H9 (cell line): ENCODE measurements at regions not wholly inside any gene's neighbourhood (a gene's known extent, or its start where the extent isn't known, plus 50 kb on each side); places are given as distances from the start of the nearest gene placed in this dataset.

Experiments used
- DNase-seq: peaks from one replicate; pipeline ENCODE4 v3.0.0-alpha.2; 2017
- H2AFZ ChIP-seq: one replicate; pipeline ENCODE4 v1.6.1; 2013; ENCODE audit warnings: mild to moderate bottlenecking, low read length, control low read depth, moderate library complexity
- H2AK5ac ChIP-seq: 2 replicates; pipeline ENCODE4 v1.6.1; 2013; ENCODE audit warnings: low read length, control low read depth, mixed read lengths; ENCODE audit not compliant: insufficient read length
- H2BK120ac ChIP-seq: one replicate; pipeline ENCODE4 v1.6.1; 2013; ENCODE audit warnings: low read depth, mild to moderate bottlenecking, low read length, control low read depth, inconsistent platforms; ENCODE audit not compliant: poor library complexity, severe bottlenecking
- H2BK12ac ChIP-seq: 2 replicates; pipeline ENCODE4 v1.6.1; 2013; ENCODE audit warnings: low read length, control low read depth, mixed read lengths, low read depth; ENCODE audit not compliant: insufficient read length
- H2BK15ac ChIP-seq: 2 replicates; pipeline ENCODE4 v1.6.1; 2013; ENCODE audit warnings: low read depth, low read length, control low read depth
- H2BK20ac ChIP-seq: one replicate; pipeline ENCODE4 v1.6.1; 2013; ENCODE audit warnings: low read depth, mild to moderate bottlenecking, low read length, control low read depth, inconsistent platforms; ENCODE audit not compliant: poor library complexity, severe bottlenecking
- H2BK5ac ChIP-seq: 2 replicates; pipeline ENCODE4 v1.6.1; 2013; ENCODE audit warnings: low read length, control low read depth, mixed read lengths; ENCODE audit not compliant: insufficient read length
- H3K14ac ChIP-seq: 2 replicates; pipeline ENCODE4 v1.6.1; 2013; ENCODE audit warnings: low read length, control low read depth; ENCODE audit not compliant: insufficient read depth
- H3K18ac ChIP-seq: 2 replicates; pipeline ENCODE4 v1.6.1; 2013; ENCODE audit warnings: low read depth, mild to moderate bottlenecking, mixed read lengths, low read length, control low read depth; ENCODE audit not compliant: insufficient read length
- H3K23ac ChIP-seq: 2 replicates; pipeline ENCODE4 v1.6.1; 2013; ENCODE audit warnings: low read length, control low read depth, mixed read lengths, low read depth; ENCODE audit not compliant: insufficient read length
- H3K23me2 ChIP-seq: 2 replicates; pipeline ENCODE4 v1.6.1; 2013; ENCODE audit warnings: low read depth, mild to moderate bottlenecking, mixed read lengths, low read length, control low read depth; ENCODE audit not compliant: insufficient read length, poor library complexity, severe bottlenecking
- H3K27ac ChIP-seq: 2 replicates; pipeline ENCODE4 v1.5.1; 2013; ENCODE audit warnings: low read length, control low read depth, mixed read lengths, low read depth; ENCODE audit not compliant: insufficient read length
- H3K27me3 ChIP-seq: 2 replicates; pipeline ENCODE4 v1.6.1; 2013; ENCODE audit warnings: low read length, control low read depth, inconsistent platforms; ENCODE audit not compliant: insufficient read depth
- H3K4ac ChIP-seq: 2 replicates; pipeline ENCODE4 v1.6.1; 2013; ENCODE audit warnings: low read depth, mild to moderate bottlenecking, control low read depth, inconsistent platforms, low read length, moderate library complexity
- H3K4me1 ChIP-seq: 2 replicates; pipeline ENCODE4 v1.6.1; 2013; ENCODE audit warnings: low read length, control low read depth, inconsistent platforms; ENCODE audit not compliant: insufficient read depth
- H3K4me2 ChIP-seq: 2 replicates; pipeline ENCODE4 v1.6.1; 2013; ENCODE audit warnings: low read length, control low read depth, mixed read lengths; ENCODE audit not compliant: insufficient read length, insufficient read depth
- H3K56ac ChIP-seq: 2 replicates; pipeline ENCODE4 v1.6.1; 2013; ENCODE audit warnings: low read depth, mild to moderate bottlenecking, mixed read lengths, low read length, control low read depth; ENCODE audit not compliant: insufficient read length
- H3K79me1 ChIP-seq: 2 replicates; pipeline ENCODE4 v1.6.1; 2013; ENCODE audit warnings: low read depth, mild to moderate bottlenecking, moderate library complexity, low read length, control low read depth, inconsistent platforms; ENCODE audit not compliant: insufficient read depth, poor library complexity, severe bottlenecking
- H3K79me2 ChIP-seq: 2 replicates; pipeline ENCODE4 v1.6.1; 2013; ENCODE audit warnings: low read length, control low read depth, inconsistent platforms; ENCODE audit not compliant: insufficient read depth
- H3K9ac ChIP-seq: 2 replicates; pipeline ENCODE4 v1.6.1; 2013; ENCODE audit warnings: low read length, control low read depth, mixed read lengths; ENCODE audit not compliant: insufficient read length; ENCODE audit errors: extremely low read depth
- H3K9me3 ChIP-seq: one replicate; pipeline ENCODE4 v1.6.1; 2013; ENCODE audit warnings: low read depth, low read length, inconsistent platforms; ENCODE audit not compliant: control insufficient read depth
- H3T11ph ChIP-seq: one replicate; pipeline ENCODE4 v1.6.1; 2013; ENCODE audit warnings: mild to moderate bottlenecking, low read length, control low read depth, inconsistent platforms
- H4K20me1 ChIP-seq: one replicate; pipeline ENCODE4 v1.6.1; 2013; ENCODE audit not compliant: control insufficient read depth, insufficient read length, insufficient read depth
- H4K5ac ChIP-seq: 2 replicates; pipeline ENCODE4 v1.6.1; 2013; ENCODE audit warnings: low read depth, mild to moderate bottlenecking, mixed read lengths, low read length, control low read depth; ENCODE audit not compliant: insufficient read length
- H4K8ac ChIP-seq: replicated peaks from 2 replicates; pipeline ENCODE4 v1.6.1; 2013; ENCODE audit warnings: low read length, control low read depth, mixed read lengths, low read depth; ENCODE audit not compliant: insufficient read length
- H4K91ac ChIP-seq: 2 replicates; pipeline ENCODE4 v1.6.1; 2013; ENCODE audit warnings: low read depth, mild to moderate bottlenecking, moderate library complexity, mixed read lengths, low read length, control low read depth; ENCODE audit not compliant: insufficient read length
- H3K27ac Mint-ChIP-seq, 3 experiments: 2 replicates in 2 of 3; 3 replicates in 1 of 3; pipeline ENCODE4 v1.8.0; 2020 to 2021; ENCODE audit warnings: mixed read lengths in 3 of 3, mild to moderate bottlenecking in 1 of 3, moderate library complexity in 1 of 3
- H3K27me3 Mint-ChIP-seq: 2 replicates; pipeline ENCODE4 v1.8.0; 2021; ENCODE audit warnings: low read depth, mild to moderate bottlenecking, moderate library complexity, mixed read lengths
- H3K36me3 Mint-ChIP-seq, 3 experiments: 2 replicates in 2 of 3; 3 replicates in 1 of 3; pipeline ENCODE4 v1.8.0; 2020 to 2021; ENCODE audit warnings: low read depth in 3 of 3, mixed read lengths in 3 of 3; ENCODE audit not compliant: insufficient read depth in 1 of 3
- H3K4me1 Mint-ChIP-seq, 2 experiments: 2 replicates each; pipeline ENCODE4 v1.8.0; 2020; ENCODE audit warnings: mixed read lengths in 2 of 2
- H3K4me3 Mint-ChIP-seq, 2 experiments: 2 replicates in 1 of 2; 3 replicates in 1 of 2; pipeline ENCODE4 v1.8.0; 2020 to 2021; ENCODE audit warnings: mild to moderate bottlenecking in 2 of 2, mixed read lengths in 2 of 2, moderate library complexity in 1 of 2
- H3K9me3 Mint-ChIP-seq, 2 experiments: 2 replicates in 1 of 2; 3 replicates in 1 of 2; pipeline ENCODE4 v1.8.0; 2020; ENCODE audit warnings: mild to moderate bottlenecking in 2 of 2, mixed read lengths in 2 of 2, moderate library complexity in 1 of 2
- WGBS: extraction: QIAGEN DNeasy Blood & Tissue Kit; methylation state at CpG from one replicate; pipeline ENCODE4 v1.1.7; 2013; ENCODE audit warnings: missing lambda C conversion rate, low lambda C conversion rate, mixed read lengths; ENCODE audit not compliant: insufficient read length; ENCODE audit errors: extremely low coverage; 5-methylcytosine and 5-hydroxymethylcytosine counted together
- TF ChIP-seq, protein P1 (sequence below): fragments of 200-600 bp; sonication (generic); conservative IDR thresholded peaks from 3 replicates; pipeline ENCODE4 v1.8.0; 2021; ENCODE audit warnings: antibody characterized with exemption, mild to moderate bottlenecking

DNA sequence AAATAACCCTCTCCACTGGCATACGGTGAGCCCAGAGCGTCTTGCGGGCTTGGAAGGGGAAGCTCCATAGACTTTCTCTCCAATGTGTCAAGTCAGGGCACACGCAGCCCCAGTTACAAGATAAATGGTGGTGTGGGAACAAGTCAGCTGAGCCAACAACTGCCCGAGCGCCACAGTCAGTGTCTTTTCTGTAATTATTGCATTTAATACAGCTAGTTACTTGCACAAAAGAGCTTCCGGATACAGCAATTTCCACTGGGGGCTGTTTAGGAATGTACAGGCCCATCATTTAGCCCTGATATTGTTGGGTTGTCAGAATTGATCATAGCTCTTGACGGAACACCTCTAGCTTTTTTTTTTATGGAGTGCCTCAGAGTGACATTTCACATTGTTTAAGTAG, 193.5 kb upstream of the SP8 start:
- no peak overlapping the region for H4K5ac ChIP-seq
- TF ChIP-seq, protein P1, sequence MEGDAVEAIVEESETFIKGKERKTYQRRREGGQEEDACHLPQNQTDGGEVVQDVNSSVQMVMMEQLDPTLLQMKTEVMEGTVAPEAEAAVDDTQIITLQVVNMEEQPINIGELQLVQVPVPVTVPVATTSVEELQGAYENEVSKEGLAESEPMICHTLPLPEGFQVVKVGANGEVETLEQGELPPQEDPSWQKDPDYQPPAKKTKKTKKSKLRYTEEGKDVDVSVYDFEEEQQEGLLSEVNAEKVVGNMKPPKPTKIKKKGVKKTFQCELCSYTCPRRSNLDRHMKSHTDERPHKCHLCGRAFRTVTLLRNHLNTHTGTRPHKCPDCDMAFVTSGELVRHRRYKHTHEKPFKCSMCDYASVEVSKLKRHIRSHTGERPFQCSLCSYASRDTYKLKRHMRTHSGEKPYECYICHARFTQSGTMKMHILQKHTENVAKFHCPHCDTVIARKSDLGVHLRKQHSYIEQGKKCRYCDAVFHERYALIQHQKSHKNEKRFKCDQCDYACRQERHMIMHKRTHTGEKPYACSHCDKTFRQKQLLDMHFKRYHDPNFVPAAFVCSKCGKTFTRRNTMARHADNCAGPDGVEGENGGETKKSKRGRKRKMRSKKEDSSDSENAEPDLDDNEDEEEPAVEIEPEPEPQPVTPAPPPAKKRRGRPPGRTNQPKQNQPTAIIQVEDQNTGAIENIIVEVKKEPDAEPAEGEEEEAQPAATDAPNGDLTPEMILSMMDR = no peak
- no peak overlapping the region for H2BK12ac ChIP-seq
- Mint-ChIP-seq H3K36me3 (no peaks in the 10 kb centered on the region), H3K9me3 (no peaks in the 10 kb centered on the region), H3K4me3 (no peak overlapping the region), H3K27me3 (no peaks in the 10 kb centered on the region), H3K4me1 (peaks cover 0 to 2% of the 10 kb centered on the region in 2 experiments; a peak in 1 of 4 replicates), H3K27ac (no peak overlapping the region)
- no peaks in the 10 kb centered on the region for H3K4me1 ChIP-seq
- no peak overlapping the region for H2BK5ac ChIP-seq
- no peak overlapping the region for H3K18ac ChIP-seq
- no peaks in the 10 kb centered on the region for H3K9me3 ChIP-seq
- no peaks in the 10 kb centered on the region for H3K79me1 ChIP-seq
- no peaks in the 10 kb centered on the region for H4K20me1 ChIP-seq
- H4K91ac ChIP-seq = no peak overlapping the region
- no peak overlapping the region for H2BK20ac ChIP-seq
- H3K23ac ChIP-seq = no peak overlapping the region
- no peak overlapping the region for H3K4ac ChIP-seq
- no peaks in the 10 kb centered on the region for H3K79me2 ChIP-seq
- H3K14ac ChIP-seq = no peak overlapping the region
- no peak overlapping the region for H4K8ac ChIP-seq
- no peak overlapping the region for H2AK5ac ChIP-seq
- no peak overlapping the region for H2BK15ac ChIP-seq
- no peak overlapping the region for H2BK120ac ChIP-seq
- H3K9ac ChIP-seq = no peak overlapping the region
- H3K4me2 ChIP-seq = no peak overlapping the region
- H3K27ac ChIP-seq = no peak overlapping the region
- H3K27me3 ChIP-seq = no peaks in the 10 kb centered on the region
- H3T11ph ChIP-seq = no peak overlapping the region
- no peak overlapping the region for H2AFZ ChIP-seq
- no CpG with 5 or more reads among the region's 8 CpGs for WGBS
- H3K56ac ChIP-seq = no peak overlapping the region
- no peak for DNase-seq
- H3K23me2 ChIP-seq = no peaks in the 10 kb centered on the region
